GM19468 (cell line): ENCODE measurements at regions not wholly inside any gene's neighbourhood (a gene's known extent, or its start where the extent isn't known, plus 50 kb on each side); places are given as distances from the start of the nearest gene placed in this dataset.
A peak's percentile ranks its signal among the peaks of the same experiment; 100 is the strongest.

Source experiments
- ATAC-seq: cut with Tn5 transposase; IDR thresholded peaks from one replicate; pipeline ENCODE4 v1.9.1; 2021; ENCODE audit warnings: mild to moderate bottlenecking, moderate library complexity, moderate number of reproducible peaks; ENCODE audit not compliant: unreplicated experiment; ENCODE audit errors: extremely low read depth

DNA sequence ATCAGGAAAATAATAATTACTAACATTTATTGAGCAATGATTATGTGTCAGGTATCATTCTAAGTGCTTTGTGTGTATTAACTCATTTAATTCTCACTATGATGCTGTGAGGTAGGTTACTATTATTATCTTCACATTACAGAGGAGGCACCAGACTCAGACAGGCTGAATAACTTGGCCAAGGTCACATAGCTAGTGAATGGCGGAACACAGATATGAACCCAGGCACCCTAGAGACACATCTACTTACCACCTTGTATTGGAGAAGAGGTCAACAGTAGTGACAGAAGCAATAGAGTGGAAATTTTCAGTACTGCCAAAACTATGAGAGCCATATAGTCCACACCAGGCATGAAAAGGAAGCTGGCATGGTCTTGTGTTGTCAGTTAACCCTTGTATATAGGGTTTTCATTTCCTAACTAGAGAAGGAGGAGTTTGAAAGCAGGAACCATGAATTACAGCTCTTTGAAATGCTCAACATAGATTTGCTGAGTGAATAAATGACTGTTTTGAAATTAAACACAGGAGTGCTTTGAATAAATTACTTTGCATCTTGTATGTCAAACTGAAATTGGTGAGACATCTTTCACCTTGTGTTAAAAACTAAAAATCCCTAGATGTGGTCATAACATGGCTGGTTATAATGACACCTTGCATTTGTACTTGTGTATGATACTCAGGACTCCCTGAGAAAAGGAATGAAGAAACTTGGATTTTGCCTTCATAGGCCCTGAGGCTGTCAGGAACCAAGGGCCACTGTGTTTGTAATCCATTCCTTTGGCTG, 71.8 kb downstream of the RTL9 start:
- no peak for ATAC-seq

DNA sequence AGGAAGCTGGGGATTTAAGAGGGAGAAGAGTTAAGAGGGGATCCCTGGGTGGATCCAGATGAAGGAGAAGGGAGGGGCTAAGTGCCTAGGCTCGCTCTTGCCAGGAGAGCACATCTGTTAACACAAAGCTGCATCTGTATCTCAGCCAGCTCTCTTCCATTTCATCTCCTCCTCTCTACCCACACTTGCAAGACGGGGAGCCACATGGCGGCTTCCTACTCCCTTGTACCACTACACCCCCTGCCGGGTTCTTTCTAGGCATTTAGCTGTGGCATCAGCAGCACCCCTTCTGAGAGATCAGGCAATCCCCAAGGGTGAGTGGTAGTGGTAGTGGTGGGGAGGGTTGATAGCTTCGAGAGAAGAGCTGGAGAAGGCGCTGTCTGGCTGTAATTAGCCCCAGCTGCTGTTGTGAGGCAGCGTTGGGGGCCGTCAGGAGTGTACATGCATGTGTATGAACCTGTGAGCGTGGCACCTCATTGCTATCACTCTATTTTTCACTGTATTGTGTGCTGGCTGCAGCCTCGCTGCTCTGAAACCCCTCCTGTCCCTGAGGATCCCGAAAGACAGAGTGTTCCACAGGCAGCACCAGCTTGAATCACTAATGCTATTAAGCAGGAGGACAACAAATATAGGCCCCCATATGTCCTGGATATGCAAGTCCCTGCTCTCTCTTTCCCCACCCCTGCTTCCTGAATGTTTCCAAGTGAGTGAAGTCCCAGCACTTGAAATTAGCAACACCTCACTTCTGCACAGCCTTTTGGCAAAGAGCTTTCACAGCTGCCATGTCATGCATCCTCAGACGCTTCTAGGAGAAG, 73.7 kb downstream of the RTL9 start:
- ATAC-seq: no peak

DNA sequence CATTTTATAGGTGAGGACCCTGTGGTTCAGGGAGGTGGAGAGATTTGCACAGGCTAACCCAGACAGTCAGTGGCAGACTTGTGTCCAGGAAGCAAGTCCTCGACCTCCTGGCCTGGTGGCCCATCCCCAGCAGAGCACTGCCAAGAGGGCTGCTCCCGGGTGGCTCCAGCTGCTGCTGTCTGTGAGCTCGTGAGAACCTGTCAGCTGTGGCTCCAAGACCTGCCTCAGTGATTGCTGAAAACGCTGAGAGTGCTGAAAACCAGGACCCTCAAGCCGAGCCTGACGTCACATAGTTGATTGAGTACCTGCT, 74.2 kb downstream of the RTL9 start:
- no peak for ATAC-seq

DNA sequence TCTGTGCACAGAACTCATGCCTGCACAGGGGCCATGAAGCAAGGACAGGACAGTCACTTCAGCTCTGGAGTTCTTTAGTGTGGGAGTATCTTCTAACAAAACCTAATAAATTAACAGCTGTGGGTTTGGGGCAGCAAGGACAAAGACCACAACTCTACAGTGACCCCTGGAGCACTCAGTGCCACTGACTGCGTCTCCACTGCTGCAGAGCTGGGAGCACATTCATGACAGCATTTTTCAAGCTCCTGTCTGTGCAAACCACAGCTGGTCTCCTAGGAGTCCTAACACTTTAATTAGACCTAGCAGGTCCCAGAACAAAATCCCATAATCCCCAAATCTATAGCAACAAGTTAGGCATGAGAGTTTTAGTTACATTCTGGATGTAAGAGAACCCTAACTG, 76.5 kb downstream of the RTL9 start:
- no peak for ATAC-seq

DNA sequence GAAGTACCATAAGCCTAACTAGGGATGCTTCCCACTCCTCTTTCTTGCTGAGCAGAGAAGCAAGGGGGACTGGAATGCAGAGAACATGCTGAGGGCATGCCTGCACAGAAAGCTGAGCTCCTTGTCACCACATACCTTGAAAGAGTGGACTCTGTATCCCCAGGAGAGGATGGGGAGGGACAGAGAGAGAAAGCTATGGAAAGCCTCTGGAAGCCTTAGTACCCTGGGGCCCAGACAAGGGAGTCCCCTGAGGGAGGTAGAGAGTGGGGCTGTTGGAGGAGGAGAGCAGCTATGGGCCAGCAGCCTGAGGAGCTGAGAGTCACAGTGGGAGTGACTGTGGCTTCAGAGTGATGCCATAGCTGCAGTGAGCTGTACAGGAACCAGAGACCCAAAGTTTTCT, 77.9 kb downstream of the RTL9 start:
- no peak for ATAC-seq

DNA sequence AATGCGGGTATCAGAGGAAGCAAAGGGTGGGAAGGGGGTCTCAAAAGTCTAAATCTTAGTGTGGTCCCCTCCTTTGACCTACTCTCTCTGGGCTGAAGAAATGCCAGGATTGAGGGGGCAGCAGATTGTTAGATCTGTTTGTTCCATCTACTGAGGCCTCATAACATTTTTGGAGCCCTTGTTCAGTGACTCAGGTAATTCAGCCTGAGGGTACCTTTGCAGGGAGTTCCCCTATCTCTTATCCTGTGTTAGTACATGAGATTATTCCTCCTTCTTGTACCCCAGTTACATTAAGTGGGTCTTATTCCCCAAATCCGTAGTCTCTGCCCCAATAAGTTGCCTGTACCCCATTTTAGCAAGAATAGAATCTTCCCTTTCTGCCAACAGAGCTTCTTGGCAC, 79.0 kb downstream of the RTL9 start:
- no peak for ATAC-seq

DNA sequence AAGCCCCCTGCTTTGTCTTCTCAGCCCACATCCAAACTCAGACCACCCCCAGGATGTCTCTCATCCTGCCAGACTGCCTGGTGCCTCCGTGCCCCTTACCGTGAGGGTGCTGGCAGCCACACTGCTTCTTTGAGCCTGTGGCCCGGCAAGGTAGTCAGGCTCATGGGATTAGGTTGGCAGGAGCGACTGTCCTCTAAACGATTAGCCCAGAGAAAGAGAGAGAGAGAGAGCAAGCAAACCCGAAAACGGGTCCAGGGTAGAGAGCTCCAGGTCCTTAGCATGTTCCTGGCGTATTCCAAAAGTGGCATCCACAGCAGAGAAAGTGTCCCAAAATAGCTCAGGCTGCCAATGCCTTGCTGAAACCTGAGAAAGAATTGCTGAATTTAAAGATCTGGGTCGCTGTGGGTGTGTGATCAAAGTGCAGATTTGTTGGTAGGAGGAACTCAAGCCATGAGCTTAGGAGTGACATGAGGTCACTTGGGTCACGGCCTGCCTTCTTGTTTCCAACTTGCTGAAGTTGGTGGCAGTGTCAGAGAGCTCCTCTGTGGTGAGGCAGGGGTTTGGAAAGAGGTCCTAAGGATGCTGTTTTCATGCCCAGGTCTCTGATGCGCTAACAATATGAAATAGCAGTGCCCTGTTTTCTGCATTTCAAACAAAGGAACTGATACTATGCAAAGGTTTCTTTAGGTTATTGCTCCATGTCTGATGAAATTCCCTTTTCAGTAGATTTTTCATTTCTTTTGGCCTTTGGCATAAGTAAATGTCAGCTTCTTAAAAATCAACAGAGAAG, 81.6 kb downstream of the RTL9 start:
- ATAC-seq: no peak

DNA sequence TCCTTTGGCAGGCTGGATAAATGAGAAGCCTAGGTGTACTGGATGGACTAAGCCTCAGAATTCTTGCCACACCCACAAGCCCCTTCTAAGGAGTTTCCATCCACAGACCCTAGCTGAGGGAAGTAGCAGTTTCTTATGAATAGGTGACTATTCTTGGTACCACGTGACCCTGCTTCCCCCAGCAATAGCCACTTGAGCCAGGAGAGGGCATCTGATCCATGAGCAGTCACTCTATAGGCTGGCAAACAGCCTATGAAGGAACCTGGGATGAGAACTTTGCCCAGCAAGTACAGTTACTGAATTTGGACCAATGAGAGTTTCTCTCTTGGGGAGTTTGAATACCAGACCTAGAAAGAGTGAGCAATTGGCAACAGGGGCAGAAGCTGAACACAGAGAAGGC, 84.0 kb downstream of the RTL9 start:
- ATAC-seq: peak; percentile 63

DNA sequence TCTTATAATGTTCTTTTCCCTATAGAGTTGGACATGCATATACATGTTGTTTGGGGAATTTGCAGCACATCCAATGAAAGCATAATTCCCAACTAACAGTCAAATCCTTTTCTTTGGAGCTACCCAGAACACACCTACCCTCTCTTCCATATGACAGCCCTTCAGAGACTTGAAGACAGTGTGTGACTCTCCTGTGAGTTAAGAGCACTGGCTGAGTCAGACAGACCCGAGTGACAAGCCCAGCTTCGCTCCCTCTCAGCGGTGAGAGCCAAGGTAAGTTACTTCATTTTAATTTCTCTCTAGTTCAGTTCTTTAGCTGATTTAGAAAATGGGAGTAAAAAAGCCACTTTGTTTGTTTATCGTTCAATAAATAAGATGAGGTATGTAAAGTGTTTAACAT, 86.3 kb downstream of the RTL9 start:
- no peak for ATAC-seq

DNA sequence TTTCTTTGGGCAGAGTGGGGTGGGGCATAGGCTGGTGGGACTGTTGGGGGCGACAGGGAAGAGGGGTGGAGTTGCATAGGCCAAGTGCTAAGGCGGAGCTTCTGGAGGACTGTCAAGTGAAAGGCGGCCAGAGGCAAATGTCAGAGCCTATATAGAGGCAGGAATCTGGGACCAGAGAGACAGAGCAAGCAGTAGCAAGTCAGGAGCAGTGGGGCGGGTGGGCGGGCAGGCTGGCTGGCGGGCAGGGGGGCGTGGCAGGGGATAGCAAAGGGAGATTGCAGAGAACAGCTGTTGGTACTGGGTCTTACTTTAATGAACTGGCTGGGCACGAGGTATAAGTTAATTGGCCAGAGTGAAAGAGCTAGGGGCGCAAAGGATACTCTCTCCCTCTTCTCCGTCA, 89.8 kb downstream of the RTL9 start:
- ATAC-seq: no peak

DNA sequence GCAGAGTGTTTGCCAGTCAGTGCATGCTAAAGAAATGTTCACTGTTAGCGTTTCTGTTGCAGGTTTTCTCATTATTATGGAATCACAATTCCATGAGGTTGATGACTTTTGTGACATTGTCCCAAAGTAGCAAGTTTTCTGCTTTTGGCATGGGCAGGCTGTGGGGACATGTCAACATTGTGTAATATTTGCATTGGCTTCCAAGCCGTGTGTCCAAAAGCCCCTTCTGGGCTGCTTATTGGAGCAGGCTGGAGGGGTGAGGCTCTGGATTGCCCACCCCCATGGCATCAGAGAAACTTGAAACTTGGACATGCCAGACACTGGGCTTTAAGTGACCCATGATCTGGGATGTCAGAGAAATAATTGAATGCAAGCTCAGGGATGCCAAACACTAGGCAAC, 90.7 kb downstream of the RTL9 start:
- no peak for ATAC-seq

DNA sequence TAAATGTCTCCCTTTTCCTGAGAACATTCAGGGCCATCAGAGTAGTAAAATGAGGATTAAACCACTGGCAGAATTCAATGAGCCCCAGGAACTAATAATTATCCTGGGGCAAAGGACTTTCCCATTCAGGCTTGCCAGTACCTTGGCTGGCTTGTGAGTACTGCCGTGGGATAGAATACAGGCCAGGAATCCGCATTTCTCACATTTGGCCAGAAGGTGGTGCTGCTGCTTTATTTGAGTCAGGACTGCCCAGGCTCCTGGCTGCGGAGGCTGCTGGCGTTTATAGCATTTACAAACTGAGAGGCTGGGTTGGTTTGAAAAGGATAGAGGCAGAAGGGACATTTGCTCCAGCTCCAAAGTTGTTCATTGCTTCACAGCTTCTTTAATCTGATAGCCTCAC, 91.4 kb downstream of the RTL9 start:
- ATAC-seq: peak; percentile 68

DNA sequence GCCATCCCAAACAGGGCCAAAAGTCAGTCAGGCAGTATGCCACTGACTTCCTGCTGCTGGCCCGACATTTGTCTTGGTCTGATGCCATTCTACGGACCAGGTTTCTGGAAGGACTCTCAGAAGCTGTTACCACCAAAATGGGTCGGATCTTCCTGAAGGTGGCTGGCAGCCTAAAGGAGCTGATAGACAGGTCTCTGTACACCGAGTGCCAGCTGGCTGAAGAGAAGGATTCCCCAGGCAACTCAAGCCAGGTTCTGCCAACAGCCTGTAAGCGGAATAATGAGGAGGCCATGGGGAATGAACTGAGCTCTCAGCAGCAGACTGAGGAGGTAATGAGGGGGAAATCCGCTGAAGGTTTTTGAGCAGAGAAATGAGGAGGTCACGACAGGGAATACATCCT, 95.7 kb downstream of the RTL9 start:
- no peak for ATAC-seq

DNA sequence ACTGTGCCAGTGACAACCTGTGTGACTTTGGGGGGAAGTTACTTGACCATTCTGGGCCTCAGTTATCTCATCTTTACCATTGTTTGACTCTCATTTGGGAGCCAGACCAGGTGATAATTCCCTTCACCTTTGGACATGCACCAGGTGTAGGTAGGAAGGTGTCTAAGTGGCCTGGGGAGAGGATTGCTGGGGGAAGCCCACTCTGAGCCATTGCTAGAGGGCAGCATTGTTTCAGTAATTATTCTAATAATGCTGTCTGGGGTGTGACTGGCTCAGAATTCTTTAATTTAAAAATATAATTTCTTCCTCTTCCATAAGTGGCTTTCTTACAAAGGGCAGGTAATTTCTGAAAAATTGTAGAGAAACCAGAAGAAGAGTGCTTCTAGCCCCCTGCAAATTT, 104.3 kb downstream of the RTL9 start:
- no peak for ATAC-seq

DNA sequence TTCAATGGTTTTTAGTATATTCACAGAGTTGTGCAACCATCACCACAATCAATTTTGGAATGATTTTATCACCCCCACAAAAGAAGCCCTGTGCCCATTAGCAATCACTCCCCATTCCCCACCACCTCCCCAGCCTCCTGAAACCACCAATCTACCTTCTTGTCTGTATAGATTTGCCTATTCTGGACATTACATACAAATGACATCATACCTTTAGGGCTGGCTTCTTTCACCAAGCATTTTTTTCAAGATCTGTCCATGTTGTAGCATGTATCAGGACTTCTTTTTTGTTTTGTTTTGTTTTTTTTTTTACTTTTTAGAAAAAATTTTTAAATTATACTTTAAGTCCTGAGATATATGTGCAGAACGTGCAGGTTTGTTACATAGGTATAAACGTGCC, 108.1 kb downstream of the RTL9 start:
- no peak for ATAC-seq

DNA sequence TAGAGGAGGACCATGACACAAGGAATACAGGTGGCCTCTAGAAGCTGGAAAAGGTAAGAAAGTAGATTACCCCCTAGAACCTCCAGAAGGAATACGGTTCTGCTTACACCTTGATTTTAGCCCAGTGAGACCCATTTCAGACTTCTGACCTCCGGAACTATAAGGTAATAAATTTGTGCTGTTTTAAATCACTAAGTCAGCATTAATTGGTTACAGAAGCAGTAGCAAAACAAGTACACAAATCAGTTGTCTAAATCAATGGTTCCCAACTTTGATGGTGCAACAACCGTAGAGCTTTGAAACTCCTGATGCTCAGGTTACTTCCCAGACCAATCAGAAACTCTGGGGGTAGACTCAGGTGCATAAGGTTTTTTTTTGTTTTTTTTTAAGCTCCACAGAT, 113.6 kb downstream of the RTL9 start:
- no peak for ATAC-seq

DNA sequence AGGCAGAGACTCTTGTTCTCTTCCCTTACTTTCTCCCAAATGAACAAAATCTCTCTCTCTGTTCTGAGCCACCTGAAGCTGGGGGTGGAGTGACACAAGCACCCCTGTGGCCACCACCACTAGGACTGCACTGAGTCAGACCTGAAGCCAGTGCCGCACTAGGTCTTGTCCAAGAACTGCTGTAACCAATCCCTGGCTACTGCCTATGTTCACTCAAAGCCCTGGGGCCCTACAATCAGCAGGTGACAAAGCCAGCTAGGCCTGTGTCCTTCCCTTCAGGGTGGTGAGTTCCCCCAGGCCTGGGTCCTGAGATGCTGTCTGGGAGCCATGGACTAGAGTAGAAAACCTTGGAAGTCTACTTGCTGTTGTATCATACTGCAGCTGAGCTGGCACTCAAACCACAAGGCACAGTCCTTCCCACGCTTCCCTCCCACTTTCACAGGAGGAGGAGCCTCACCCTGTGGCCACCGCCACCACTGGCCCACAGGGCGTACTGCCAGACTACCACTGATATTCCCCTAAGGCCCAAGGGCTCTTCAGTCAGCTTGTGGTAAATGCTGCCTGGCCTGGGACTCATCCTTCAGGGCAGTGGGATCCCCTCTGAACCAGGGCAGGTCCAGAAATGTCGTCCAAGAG, 119.1 kb downstream of the RTL9 start:
- no peak for ATAC-seq

DNA sequence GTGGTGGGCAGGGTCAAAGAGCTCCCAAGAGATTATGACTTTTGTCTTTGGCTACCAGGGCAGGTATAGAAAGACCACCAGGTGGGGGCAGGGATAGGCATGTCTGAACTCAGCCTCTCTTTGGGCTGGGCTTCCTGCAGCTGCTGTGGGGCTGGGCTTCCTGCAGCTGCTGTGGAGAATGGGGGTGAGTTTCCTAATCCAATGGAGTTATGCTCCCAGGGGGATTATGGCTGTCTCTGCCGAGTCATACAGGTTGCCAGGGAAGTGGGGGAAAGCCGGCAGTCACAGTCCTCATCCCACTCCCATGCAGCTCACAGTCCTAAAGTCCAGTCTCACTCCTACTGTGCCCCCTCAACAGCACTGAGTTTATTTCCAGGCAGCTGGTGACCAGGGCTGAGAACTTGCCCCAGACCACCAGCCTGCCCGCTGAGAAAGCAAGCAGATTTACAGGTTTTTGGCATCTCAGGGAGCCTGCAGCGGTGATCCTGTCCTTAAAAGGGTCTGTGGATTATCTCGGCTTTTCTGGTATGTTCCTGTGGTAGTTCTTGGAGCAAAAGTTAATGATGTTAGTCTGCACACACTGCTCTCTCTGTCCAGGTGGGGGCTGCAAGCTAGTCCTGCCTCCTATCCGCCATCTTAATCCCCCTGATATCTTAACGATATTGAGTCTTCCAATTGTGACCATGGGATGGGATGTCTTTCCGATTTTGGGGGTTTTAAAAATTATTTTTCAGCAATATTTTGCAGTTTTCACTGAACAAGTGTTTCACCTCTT, 133.4 kb downstream of the RTL9 start:
- no peak for ATAC-seq

DNA sequence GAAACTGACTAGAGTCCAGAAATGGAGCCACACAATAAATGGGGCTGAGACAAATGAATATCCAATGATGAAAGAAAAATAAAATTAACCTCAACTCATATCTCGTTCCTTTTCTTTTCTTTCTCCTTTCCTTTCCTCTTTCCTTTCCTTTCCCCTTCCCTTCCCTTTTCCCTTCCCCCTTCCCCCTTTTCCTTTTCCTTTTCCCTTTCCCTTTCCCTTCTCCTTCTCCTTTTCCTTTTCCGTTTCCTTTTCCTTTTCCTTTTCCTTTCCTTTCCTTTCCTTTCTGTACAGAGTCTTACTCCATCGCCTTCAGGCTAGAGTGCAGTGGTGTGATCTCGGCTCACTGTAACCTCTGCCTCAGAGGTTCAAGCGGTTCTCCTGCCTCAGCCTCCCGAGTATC, 146.3 kb downstream of the RTL9 start:
- ATAC-seq: no peak
